Naive thymus-derived CD4-positive, alpha-beta T cell (primary cell): ENCODE measurements at regions not wholly inside any gene's neighbourhood (a gene's known extent, or its start where the extent isn't known, plus 50 kb on each side); places are given as distances from the start of the nearest gene placed in this dataset.

ENCODE experiments used
- ATAC-seq: fragments of 150-1000 bp; cut with Tn5 transposase; 2 replicates; pipeline ENCODE4 v1.10.0; 2021; ENCODE audit warnings: mild to moderate bottlenecking, moderate library complexity
- CTCF ChIA-PET: fragments of 350-600 bp; sonication (Branson Sonifier 250); formaldehyde crosslinking; loops from one replicate; lab custom pipeline; 2021; ENCODE audit warnings: antibody characterized with exemption; lab: Charles Lee
- POLR2A ChIA-PET: fragments of 350-600 bp; sonication (Branson Sonifier 250); formaldehyde crosslinking; loops from one replicate; lab custom pipeline; 2021; ENCODE audit warnings: antibody characterized with exemption, inconsistent platforms; lab: Charles Lee
- DNase-seq, 9 donors: peaks; one replicate each; pipeline versions ENCODE4 v3.0.0 to v3.0.0-alpha.2; 2020 to 2022; ENCODE audit warnings: mixed read lengths in 1 of 9
- H3K27ac ChIP-seq: one replicate; pipeline ENCODE4 v1.7.0; 2013; ENCODE audit warnings: mild to moderate bottlenecking, low read depth, low read length, moderate library complexity
- H3K27me3 ChIP-seq, 2 donors: one replicate each; pipeline ENCODE4 v1.7.0; 2013; ENCODE audit warnings: low read length in 2 of 2, mild to moderate bottlenecking in 2 of 2, moderate library complexity in 2 of 2; ENCODE audit not compliant: control insufficient read depth in 2 of 2, insufficient read depth in 2 of 2
- H3K36me3 ChIP-seq, 3 experiments: 1 replicate in 2 of 3; 2 replicates in 1 of 3; pipeline ENCODE4 v1.7.0; 2013; ENCODE audit warnings: low read length in 3 of 3, mild to moderate bottlenecking in 3 of 3, moderate library complexity in 1 of 3; ENCODE audit not compliant: insufficient read depth in 3 of 3, control insufficient read depth in 2 of 3
- H3K4me1 ChIP-seq, 2 donors: one replicate each; pipeline ENCODE4 v1.7.0; 2013; ENCODE audit warnings: low read length in 2 of 2, mild to moderate bottlenecking in 2 of 2, moderate library complexity in 1 of 2; ENCODE audit not compliant: control insufficient read depth in 2 of 2, insufficient read depth in 2 of 2
- H3K4me3 ChIP-seq: 2 replicates; pipeline ENCODE4 v1.7.0; 2013; ENCODE audit warnings: mild to moderate bottlenecking, low read length
- H3K9me3 ChIP-seq, 3 experiments: 1 replicate in 2 of 3; 2 replicates in 1 of 3; pipeline ENCODE4 v1.7.0; 2013; ENCODE audit warnings: low read length in 3 of 3; ENCODE audit not compliant: control insufficient read depth in 2 of 3
- H3K27ac Mint-ChIP-seq, 9 donors: one replicate each; pipeline ENCODE4 v1.8.0; 2020 to 2022; ENCODE audit warnings: mixed read lengths in 9 of 9, mild to moderate bottlenecking in 8 of 9, moderate library complexity in 5 of 9, inconsistent platforms in 2 of 9
- H3K27me3 Mint-ChIP-seq, 5 donors: one replicate each; pipeline ENCODE4 v1.8.0; 2021 to 2022; ENCODE audit warnings: mixed read lengths in 5 of 5, mild to moderate bottlenecking in 1 of 5
- H3K36me3 Mint-ChIP-seq, 5 donors: one replicate each; pipeline ENCODE4 v1.8.0; 2020 to 2022; ENCODE audit warnings: mixed read lengths in 5 of 5, mild to moderate bottlenecking in 3 of 5, inconsistent platforms in 1 of 5
- H3K4me1 Mint-ChIP-seq, 7 donors: one replicate each; pipeline ENCODE4 v1.8.0; 2020 to 2022; ENCODE audit warnings: mixed read lengths in 7 of 7, mild to moderate bottlenecking in 3 of 7, inconsistent platforms in 1 of 7
- H3K4me3 Mint-ChIP-seq, 10 donors: one replicate each; pipeline ENCODE4 v1.8.0; 2020 to 2022; ENCODE audit warnings: mild to moderate bottlenecking in 10 of 10, mixed read lengths in 10 of 10, moderate library complexity in 6 of 10, inconsistent platforms in 2 of 10
- H3K9me3 Mint-ChIP-seq, 11 donors: one replicate each; pipeline ENCODE4 v1.8.0; 2020 to 2022; ENCODE audit warnings: mixed read lengths in 11 of 11, mild to moderate bottlenecking in 4 of 11, inconsistent platforms in 1 of 11, moderate library complexity in 1 of 11
- intact Hi-C, 2 donors: fragments of 100-400 bp; cut with micrococcal nuclease; formaldehyde crosslinking; loops; one replicate each; pipeline ENCODE4 v1.15.1; 2023

DNA sequence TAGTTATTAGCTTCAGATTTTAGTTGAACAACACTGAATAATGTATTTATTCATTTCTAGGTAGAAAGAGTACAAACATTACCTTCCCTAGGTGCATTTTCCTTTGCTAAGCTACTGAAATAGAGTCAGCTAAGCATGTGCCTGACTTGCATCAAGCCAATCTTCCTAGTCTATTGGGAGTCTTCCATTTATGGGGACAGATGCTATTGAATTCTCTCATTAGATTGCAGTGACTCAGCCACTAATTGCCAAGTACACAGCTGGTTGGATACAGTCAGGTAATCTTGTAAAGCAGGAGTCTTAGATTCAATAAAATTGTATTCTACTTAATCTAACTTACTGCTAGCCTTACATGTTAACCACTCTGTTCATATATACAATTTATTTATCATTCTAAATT lies 55.2 kb upstream of the RPS13 start:
- CTCF ChIA-PET = interaction anchor here (0.6 kb wide), 1 partner anchor 370 kb away, joined by 3 read pairs; no protein-coding TSS in a partner anchor
- no peaks in the 10 kb centered on the region for H3K27me3 Mint-ChIP-seq
- no peak for DNase-seq
- intact Hi-C loops = no loop called here
- Histone ChIP-seq H3K36me3 (peaks cover 0 to 31% (median 7%) of the 10 kb centered on the region in 3 experiments), H3K27me3 (no peaks in the 10 kb centered on the region), H3K9me3 (no peaks in the 10 kb centered on the region), H3K4me1 (no peaks in the 10 kb centered on the region), H3K4me3 (no peak overlapping the region), H3K27ac (no peak overlapping the region)
- POLR2A ChIA-PET = no interaction called here
- H3K27ac Mint-ChIP-seq = no peak overlapping the region
- H3K36me3 Mint-ChIP-seq = peaks cover 3 to 54% (median 32%) of the 10 kb centered on the region in 5 donors
- peaks cover 0 to 1% (median 0%) of the 10 kb centered on the region in 7 donors for H3K4me1 Mint-ChIP-seq
- no peak for ATAC-seq
- H3K4me3 Mint-ChIP-seq = no peak overlapping the region
- no peaks in the 10 kb centered on the region for H3K9me3 Mint-ChIP-seq

DNA sequence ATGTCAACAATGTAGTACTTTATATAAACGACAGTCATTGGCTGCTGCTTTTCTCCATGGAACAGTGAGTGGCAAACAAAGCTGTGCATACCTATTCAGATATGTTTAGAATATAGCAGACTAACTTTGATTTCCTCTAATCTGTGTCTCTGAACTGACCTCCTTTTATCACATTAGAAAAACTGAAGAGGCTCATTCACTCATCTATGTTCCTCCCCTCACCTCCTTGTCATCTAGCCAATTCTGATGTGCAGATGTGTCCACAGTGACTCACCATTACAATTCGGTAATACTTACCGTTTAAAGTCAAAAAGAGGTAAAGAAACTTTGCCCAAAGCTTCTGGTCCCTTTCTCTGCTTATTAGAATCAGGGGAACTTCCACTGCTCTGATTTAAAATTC lies 51.5 kb upstream of the RPS13 start:
- Histone ChIP-seq H3K4me3 (no peak overlapping the region), H3K36me3 (peaks cover 0 to 16% (median 7%) of the 10 kb centered on the region in 3 experiments), H3K9me3 (no peaks in the 10 kb centered on the region), H3K27me3 (no peaks in the 10 kb centered on the region), H3K4me1 (no peaks in the 10 kb centered on the region), H3K27ac (no peak overlapping the region)
- Mint-ChIP-seq H3K36me3 (peaks cover 3 to 45% (median 24%) of the 10 kb centered on the region in 5 donors), H3K4me3 (no peak overlapping the region), H3K27ac (no peak overlapping the region), H3K27me3 (no peaks in the 10 kb centered on the region), H3K9me3 (no peaks in the 10 kb centered on the region), H3K4me1 (no peaks in the 10 kb centered on the region)
- POLR2A ChIA-PET = no interaction called here
- ATAC-seq = no peak
- DNase-seq = no peak
- intact Hi-C loops = no loop called here
- CTCF ChIA-PET = no interaction called here
